Hepatocyte (in vitro differentiated cells): ENCODE measurements at regions not wholly inside any gene's neighbourhood (a gene's known extent, or its start where the extent isn't known, plus 50 kb on each side); places are given as distances from the start of the nearest gene placed in this dataset.

Experiments used
- EZH2 ChIP-seq: fragments of 200-600 bp; sonication (generic); IDR thresholded peaks from 2 replicates; pipeline ENCODE4 v1.6.1; 2016; ENCODE audit warnings: antibody characterized with exemption, mild to moderate bottlenecking, borderline replicate concordance
- EZH2phosphoT487 ChIP-seq: fragments of 200-600 bp; sonication (generic); IDR thresholded peaks from one replicate; pipeline ENCODE4 v1.6.1; 2018; ENCODE audit warnings: antibody characterized with exemption, mild to moderate bottlenecking, low read depth, moderate library complexity; ENCODE audit not compliant: unreplicated experiment, severe bottlenecking
- TF ChIP-seq, protein P1 (sequence below): fragments of 200-600 bp; sonication (generic); IDR thresholded peaks from 2 replicates; pipeline ENCODE4 v1.5.1; 2016; ENCODE audit warnings: antibody characterized with exemption, mild to moderate bottlenecking; ENCODE audit not compliant: poor library complexity

DNA sequence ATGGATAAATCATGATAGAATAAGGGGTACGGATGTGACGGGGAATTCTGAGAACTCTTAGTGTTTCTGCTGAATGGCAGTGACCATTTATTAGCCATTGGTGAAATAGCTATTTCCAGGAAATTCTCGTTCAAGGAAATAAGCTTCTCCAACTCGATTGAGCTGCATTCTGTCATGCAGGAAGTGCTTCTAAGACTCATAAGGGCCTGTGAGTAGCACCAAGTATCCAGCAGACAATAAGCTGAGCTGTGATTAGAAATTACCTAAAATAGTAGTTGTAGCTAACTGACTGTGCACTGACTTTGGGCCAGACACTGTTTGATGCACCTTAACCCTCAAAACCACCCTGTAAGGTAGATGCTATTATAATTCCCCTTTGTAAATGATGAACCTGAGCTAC lies 107.8 kb upstream of the IRX5 start:
- TF ChIP-seq, protein P1, sequence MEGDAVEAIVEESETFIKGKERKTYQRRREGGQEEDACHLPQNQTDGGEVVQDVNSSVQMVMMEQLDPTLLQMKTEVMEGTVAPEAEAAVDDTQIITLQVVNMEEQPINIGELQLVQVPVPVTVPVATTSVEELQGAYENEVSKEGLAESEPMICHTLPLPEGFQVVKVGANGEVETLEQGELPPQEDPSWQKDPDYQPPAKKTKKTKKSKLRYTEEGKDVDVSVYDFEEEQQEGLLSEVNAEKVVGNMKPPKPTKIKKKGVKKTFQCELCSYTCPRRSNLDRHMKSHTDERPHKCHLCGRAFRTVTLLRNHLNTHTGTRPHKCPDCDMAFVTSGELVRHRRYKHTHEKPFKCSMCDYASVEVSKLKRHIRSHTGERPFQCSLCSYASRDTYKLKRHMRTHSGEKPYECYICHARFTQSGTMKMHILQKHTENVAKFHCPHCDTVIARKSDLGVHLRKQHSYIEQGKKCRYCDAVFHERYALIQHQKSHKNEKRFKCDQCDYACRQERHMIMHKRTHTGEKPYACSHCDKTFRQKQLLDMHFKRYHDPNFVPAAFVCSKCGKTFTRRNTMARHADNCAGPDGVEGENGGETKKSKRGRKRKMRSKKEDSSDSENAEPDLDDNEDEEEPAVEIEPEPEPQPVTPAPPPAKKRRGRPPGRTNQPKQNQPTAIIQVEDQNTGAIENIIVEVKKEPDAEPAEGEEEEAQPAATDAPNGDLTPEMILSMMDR = no peak
- no peak for TF ChIP-seq EZH2
- no peak for TF ChIP-seq EZH2phosphoT487
